GM12891 (cell line): ENCODE measurements at regions not wholly inside any gene's neighbourhood (a gene's known extent, or its start where the extent isn't known, plus 50 kb on each side); places are given as distances from the start of the nearest gene placed in this dataset.

Experiments
- POLR2A ChIP-seq: IDR thresholded peaks from 2 replicates; pipeline ENCODE4 v1.6.1; 2011; ENCODE audit warnings: low read depth, low read length, control low read depth
- POLR2AphosphoS5 ChIP-seq: IDR thresholded peaks from 2 replicates; pipeline ENCODE4 v1.6.1; 2011; ENCODE audit warnings: low read depth, low read length, control low read depth
- TAF1 ChIP-seq: IDR thresholded peaks from 2 replicates; pipeline ENCODE4 v1.6.1; 2011; ENCODE audit warnings: low read depth, low read length, control low read depth

- TF ChIP-seq POLR2AphosphoS5 (no peak), TAF1 (no peak), POLR2A (no peak)
These were observed 93.1 kb downstream of the GYPC start for GRCh38 chr2:126748929-126749518.
